ENCODE measurements at regions not wholly inside any gene's neighbourhood (a gene's known extent, or its start where the extent isn't known, plus 50 kb on each side); places are given as distances from the start of the nearest gene placed in this dataset.

- TF ChIP-seq CTCF (IDR thresholded peaks at IDR 0.05; ENCODE audit: poor library complexity, severe bottlenecking) (no peak), TAF1 (IDR thresholded peaks at IDR 0.05; ENCODE audit: low read depth) (no peak), EZH2 (IDR thresholded peaks at IDR 0.05; ENCODE audit: borderline replicate concordance, insufficient read depth, low read length, poor library complexity, severe bottlenecking) (no peak), EP300 (conservative IDR thresholded peaks at IDR 0.05; ENCODE audit: poor library complexity, severe bottlenecking) (no peak), RAD21 (conservative IDR thresholded peaks at IDR 0.05) (no peak)
These were observed 116.6 kb upstream of the SLC44A1 start for GRCh38 chr9:105127863-105128220.
